GM19395 (cell line): ENCODE measurements at regions not wholly inside any gene's neighbourhood (a gene's known extent, or its start where the extent isn't known, plus 50 kb on each side); places are given as distances from the start of the nearest gene placed in this dataset.

Experiments used
- ATAC-seq: cut with Tn5 transposase; IDR thresholded peaks from one replicate; pipeline ENCODE4 v1.9.1; 2021; ENCODE audit warnings: mild to moderate bottlenecking, moderate library complexity; ENCODE audit not compliant: unreplicated experiment

DNA sequence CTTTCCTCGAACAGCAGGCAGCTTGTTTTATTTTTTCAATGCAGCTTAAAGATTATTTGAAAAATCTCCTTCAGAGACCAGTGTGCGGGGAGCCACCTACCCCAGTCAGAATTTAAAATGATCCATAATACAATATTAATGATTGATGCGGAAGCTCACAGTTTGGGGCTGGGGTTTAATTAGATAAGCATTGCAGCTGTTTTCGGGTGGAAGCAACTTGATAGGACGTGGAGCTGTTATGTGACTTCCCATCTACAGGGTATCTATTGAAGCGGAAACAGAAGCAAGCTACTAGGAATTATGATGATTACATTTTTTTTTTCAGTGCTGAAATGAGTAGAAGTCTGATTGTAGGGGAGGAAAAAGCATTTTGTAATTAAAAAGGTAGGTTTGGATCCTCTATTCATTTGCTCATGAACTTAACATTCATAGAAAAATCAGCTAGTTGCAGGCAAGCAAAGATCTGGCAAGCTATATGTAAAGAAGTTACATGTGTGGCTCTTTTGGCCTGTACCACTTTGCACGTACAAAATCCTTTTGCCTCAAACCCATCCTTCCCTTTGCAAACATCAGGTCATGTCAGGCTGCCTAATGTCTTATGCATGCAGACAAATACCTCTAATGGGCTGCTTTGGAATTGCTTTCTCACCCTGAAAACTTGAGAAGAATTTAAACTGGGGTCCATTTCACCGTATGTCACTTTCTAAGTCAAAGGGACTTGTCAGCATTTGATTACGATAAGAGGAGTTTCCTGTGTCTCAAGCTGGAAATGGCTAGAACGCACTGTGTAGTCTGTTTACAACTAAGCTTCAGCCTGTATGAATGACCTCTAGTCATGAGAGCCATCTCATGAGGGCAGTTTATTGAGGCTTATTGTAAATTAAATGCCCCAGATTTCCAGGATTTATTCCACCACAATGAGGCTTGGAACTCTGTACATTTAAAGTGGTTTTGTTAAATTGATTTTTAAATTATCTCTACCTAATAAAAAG is 267.1 kb upstream of the TMTC4 start:
- ATAC-seq: no peak

GRCh38 chr13:100940658-100941057 is 266.1 kb upstream of the TMTC4 start:
- no peak for ATAC-seq

DNA sequence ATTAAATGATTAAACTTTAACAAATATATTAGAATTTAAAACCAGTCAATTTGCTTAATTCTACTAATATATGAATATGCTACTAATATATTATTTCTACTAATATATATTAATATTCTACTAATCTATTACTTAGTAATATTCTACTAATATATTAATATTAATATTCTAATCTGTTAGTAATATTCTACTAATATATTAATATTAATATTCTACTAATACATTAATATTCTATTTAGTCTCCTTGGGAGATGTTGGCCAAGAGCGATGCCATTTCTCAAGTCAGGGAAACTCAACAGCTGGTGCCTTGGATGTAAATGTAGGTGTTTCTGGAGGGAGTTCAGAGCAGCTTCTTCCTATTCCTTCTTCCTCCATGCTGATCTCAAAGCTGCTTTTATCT is 259.2 kb upstream of the TMTC4 start:
- ATAC-seq: no peak

DNA sequence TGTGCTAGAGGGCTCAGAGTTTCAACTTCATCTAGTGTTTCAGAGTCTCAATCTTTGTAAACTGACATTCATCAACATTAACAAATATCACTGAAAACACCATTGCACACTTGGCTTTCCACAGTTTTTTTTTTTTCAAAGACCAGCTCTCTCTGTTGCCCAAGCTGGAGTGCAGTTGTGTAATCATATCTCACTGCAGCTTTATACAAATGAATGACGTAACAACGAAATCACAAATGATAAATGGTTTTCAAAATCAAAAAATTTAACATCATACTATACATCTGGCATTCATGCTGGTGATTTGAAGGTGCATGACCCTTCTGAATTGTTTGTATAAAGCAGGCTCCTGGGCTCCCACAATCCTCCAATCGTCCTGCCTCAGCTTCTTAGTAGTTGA is 248.0 kb upstream of the TMTC4 start:
- ATAC-seq: no peak

- no peak for ATAC-seq
These were observed 246.5 kb upstream of the TMTC4 start for GRCh38 chr13:100921139-100921538.

GRCh38 chr13:100917011-100917410 is 242.4 kb upstream of the TMTC4 start:
- ATAC-seq: no peak

DNA sequence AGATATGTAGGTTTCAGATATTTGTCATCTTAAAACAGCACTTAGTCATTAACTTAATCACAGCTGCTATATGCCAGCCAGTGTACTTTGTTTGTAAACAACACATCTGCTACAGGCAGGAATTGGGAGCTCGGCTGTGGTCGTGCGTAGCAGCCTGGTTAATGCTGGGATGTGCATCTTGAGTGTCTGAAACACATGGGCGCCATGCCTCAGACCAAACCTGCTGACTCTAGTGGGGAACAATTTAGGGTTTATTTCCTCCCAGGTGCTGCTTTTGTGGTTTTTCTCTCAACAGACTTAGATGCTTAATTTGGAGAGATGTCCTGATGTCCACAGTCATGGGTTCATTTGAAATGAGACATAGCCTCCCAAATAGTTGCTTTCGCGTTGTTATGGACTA is 238.5 kb upstream of the TMTC4 start:
- no peak for ATAC-seq

GRCh38 chr13:100904293-100904976 is 229.8 kb upstream of the TMTC4 start:
- no peak for ATAC-seq

DNA sequence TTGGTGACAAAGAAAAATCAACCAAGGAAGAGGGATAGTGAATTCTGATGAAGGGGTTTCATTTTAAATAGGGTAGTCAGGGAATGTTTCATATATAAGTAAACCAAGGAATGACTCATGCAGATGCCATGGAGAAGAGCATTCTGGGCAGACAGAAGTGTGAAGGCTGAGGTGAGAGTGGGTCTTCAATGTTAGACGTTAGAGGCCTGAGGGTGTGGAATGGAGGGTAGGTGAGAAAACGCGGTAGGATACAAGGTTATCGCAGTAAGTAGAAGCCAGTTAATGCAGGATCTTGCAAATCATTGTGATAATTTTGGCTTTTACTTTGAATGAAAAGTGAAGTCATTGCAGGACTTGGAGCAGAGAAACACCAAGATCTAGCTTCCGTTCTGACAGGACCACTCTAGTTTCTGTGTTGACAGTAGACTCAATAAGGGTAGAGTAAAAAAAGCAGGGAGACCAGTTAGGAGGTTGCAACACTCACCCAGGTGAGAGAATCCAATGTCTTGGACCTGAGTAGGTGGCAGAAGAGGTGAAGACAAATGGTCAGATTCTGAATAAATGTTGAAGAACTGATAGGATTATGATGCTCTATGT is 225.2 kb upstream of the TMTC4 start:
- ATAC-seq: no peak

- ATAC-seq: no peak
These were observed 223.8 kb upstream of the TMTC4 start for GRCh38 chr13:100898431-100898830.

DNA sequence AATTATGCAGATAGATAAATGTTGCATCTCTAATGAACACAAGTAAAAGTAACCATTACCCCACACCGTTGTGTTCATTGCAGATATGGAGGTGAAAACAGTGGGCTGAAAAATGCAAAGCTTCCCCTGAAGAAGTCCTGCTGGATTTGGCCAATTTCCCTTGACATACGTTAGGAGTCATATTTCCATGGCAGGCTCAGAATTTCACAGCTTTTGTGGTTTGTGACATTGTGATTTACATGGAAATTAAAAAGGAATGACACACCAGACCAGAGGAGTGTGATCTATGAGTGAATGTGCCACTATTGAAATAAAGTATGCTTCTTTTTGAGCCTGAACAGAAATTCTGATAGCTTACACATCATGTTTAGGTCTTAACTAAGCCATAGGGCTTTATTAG is 221.1 kb upstream of the TMTC4 start:
- ATAC-seq: no peak

DNA sequence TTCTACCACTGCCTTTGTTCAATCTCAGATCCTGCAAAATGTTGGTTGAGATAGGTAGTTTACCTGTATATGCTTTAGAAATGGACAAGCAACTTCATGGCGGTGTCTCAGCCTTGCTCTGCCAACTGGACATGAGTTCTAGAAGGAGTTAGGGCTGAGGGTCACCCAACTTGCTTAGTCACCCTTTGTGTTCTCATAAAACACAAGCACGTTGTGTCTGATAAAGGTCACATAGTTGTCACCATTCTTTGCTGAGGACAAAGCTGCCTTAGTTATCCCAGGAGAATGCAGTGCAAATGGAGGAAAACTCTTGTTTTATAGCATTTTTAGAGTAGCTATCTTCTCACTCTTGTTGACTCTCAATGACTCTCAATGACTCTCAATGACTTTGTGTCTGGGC is 218.4 kb upstream of the TMTC4 start:
- no peak for ATAC-seq

- no peak for ATAC-seq
These were observed 216.1 kb upstream of the TMTC4 start for GRCh38 chr13:100890645-100891044.

GRCh38 chr13:100887729-100888151 is 213.1 kb upstream of the TMTC4 start:
- no peak for ATAC-seq

DNA sequence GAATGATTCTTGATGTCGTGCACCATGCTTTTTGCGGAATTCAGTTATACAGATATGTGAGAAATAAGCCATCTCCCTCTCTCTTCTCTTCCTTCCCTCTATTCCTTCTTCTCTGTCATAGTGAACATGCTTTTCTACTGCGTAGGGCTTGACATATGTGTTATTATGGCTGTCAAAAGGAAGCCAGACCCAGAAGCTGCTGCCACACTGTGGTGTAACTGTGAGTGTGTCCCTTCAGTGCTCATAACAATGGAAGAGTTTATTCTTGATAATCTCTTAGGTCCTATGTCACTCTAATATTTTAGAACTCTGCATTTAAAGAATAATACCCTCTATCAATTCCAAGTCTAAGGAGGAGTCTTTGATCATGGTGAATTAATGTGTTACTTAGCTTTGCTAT is 208.9 kb upstream of the TMTC4 start:
- ATAC-seq: no peak

- ATAC-seq: no peak
These were observed 206.8 kb upstream of the TMTC4 start for GRCh38 chr13:100881291-100881864.

DNA sequence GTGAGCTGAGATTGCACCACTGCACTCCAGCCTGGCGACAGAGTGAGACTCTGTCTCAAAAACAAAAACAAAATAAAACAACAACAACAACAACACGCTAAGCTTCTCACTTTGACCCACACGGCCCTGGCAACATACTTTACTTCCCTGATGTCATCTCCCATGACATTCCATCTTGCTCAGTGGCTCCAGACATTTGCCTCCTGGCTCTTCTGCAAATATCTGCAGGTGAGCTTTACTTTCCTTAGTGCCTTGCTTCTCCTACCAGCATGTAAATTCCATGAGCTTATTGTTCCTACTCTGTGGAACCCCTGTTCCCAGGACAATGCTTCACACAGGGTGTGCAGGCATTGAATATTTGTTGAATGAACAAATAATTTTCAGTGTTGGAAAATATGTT is 205.6 kb upstream of the TMTC4 start:
- no peak for ATAC-seq

GRCh38 chr13:100879255-100879654 is 204.7 kb upstream of the TMTC4 start:
- ATAC-seq: no peak

DNA sequence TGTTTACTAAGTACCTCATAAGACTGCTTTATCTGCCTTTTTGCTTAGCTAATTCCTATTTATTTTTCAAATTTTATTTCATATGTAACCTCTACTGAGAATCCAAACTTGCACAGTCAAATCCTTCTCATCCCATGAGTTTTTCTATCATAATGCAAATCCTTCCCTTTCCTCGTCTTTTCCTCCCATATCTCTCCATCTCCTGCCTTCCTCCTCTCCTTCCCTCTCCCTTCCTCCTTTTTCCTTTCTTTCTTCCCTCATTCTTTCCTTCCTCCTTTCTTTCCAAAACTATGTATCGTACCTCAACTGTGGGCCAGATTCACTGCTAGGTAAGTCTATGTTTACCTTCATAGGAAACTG is 201.4 kb upstream of the TMTC4 start:
- no peak for ATAC-seq

DNA sequence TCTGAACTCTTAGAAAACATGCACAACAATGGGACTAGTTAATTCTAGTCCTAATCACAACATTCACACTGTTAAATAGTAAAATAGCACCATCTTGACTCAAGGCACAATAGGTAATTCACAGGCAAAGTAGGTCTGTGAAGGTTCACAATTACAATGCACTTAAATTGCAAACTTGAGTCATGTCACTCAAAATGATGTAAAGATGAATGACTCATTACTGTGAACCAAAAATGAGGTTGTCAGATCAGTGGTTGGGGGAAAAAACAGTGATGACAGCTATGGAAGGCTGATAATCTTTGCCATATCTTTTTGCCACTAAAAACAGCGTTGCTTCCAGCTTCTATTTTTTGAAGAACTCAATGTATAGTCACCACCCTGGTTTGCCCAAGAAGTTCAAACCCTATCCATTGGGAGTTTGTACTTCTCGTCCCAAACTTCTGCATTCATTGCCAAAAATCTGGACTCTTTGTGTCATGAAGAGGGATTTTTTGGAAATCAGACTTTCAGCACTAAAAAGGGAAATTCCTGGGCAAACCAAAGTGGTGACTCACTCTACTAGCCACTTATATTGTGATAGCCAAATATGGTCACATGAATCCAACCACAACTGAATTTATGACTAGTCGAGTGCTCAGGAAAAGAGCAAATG is 200.9 kb upstream of the TMTC4 start:
- peak; percentile 60 for ATAC-seq

DNA sequence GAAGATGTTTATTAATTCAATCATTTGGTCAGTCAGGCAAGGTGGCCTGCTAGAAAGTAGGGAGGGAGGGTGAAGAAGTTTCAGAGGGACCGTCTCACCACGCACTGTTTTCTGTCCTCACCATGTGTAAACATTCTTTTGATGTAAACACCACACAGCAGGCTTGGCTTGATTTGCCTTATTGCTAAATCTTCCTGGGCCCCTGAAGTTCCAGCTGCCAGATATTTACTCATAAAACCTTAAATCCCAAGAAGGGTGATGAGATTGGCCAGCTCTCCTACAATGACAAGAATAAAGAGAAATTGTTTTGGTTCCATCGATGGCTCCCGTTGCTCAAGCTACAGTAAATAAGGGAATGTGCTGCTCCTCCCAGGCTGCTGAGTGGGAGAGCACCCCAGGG is 198.2 kb upstream of the TMTC4 start:
- no peak for ATAC-seq
